Stomach (tissue), 4 donors: ENCODE measurements at regions not wholly inside any gene's neighbourhood (a gene's known extent, or its start where the extent isn't known, plus 50 kb on each side); places are given as distances from the start of the nearest gene placed in this dataset.
"Not testable (repeated sequence)": the region's sequence is repeated elsewhere in the genome, so short reads cannot be mapped to it uniquely, and the experiment has no call there.

Experiments
- EP300 ChIP-seq: sonication (generic); formaldehyde crosslinking; IDR thresholded peaks from one replicate; pipeline ENCODE4 v1.6.1; 2017; ENCODE audit warnings: antibody characterized with exemption
- POLR2A ChIP-seq, 4 donors: fragments of 450-650 bp; IDR thresholded peaks; one replicate each; pipeline ENCODE4 v1.6.1; 2016; ENCODE audit warnings: antibody characterized with exemption in 4 of 4, control low read depth in 2 of 4, mild to moderate bottlenecking in 1 of 4, moderate library complexity in 1 of 4
- POLR2AphosphoS5 ChIP-seq, 3 donors: sonication (generic); formaldehyde crosslinking; IDR thresholded peaks; one replicate each; pipeline ENCODE4 v1.6.1; 2016; ENCODE audit warnings: antibody characterized with exemption in 3 of 3
- TF ChIP-seq, protein P1 (sequence below), 7 experiments: fragments of 450-650 bp in 4 of 7; fragments of 200-600 bp in 3 of 7; sonication (generic) in 3 of 7; IDR thresholded peaks; one replicate each; pipeline ENCODE4 v1.5.1; 2016 to 2019; ENCODE audit warnings: antibody characterized with exemption in 7 of 7, control low read depth in 2 of 7, mild to moderate bottlenecking in 1 of 7

DNA sequence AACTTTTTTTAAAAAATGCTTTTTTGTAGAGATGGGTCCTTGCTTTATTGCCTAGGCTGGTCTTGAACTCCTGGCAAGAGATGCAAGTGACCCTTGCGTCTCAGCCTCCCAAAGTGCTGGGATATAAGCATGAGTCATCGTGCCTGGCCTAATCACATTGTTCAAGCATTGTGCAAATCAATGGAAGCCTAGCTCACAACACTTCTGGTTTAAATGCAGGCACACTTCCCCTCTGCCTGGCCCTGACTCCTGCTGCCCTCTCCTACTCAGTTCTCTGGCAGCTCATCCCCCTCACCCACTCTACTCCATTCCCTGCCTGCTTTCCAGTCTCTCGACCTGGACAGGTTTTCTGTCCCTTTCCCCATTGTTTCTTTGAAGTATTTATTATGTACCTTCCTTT, 288.1 kb upstream of the PLGLB1 start:
- TF ChIP-seq POLR2A (IDR thresholded peaks at IDR 0.05); POLR2AphosphoS5 (IDR thresholded peaks at IDR 0.05); EP300: not testable (repeated sequence)
- TF ChIP-seq, protein P1, sequence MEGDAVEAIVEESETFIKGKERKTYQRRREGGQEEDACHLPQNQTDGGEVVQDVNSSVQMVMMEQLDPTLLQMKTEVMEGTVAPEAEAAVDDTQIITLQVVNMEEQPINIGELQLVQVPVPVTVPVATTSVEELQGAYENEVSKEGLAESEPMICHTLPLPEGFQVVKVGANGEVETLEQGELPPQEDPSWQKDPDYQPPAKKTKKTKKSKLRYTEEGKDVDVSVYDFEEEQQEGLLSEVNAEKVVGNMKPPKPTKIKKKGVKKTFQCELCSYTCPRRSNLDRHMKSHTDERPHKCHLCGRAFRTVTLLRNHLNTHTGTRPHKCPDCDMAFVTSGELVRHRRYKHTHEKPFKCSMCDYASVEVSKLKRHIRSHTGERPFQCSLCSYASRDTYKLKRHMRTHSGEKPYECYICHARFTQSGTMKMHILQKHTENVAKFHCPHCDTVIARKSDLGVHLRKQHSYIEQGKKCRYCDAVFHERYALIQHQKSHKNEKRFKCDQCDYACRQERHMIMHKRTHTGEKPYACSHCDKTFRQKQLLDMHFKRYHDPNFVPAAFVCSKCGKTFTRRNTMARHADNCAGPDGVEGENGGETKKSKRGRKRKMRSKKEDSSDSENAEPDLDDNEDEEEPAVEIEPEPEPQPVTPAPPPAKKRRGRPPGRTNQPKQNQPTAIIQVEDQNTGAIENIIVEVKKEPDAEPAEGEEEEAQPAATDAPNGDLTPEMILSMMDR (IDR thresholded peaks at IDR 0.05) = not testable (repeated sequence)
